Testis (tissue), 2 donors: ENCODE measurements at regions not wholly inside any gene's neighbourhood (a gene's known extent, or its start where the extent isn't known, plus 50 kb on each side); places are given as distances from the start of the nearest gene placed in this dataset.

ENCODE experiments used
- DNase-seq: peaks from one replicate; pipeline ENCODE4 v3.0.0-alpha.2; 2019
- H3K27ac ChIP-seq, 2 donors: fragments of 200-600 bp; sonication (generic); one replicate each; pipeline ENCODE4 v1.5.1; 2019
- H3K27me3 ChIP-seq: fragments of 200-600 bp; sonication (generic); one replicate; pipeline ENCODE4 v1.5.1; 2019
- H3K36me3 ChIP-seq: fragments of 200-600 bp; sonication (generic); one replicate; pipeline ENCODE4 v1.5.1; 2017; ENCODE audit warnings: low read depth; ENCODE audit errors: missing control alignments
- H3K4me1 ChIP-seq: fragments of 200-600 bp; sonication (generic); one replicate; pipeline ENCODE4 v1.5.1; 2019
- H3K4me3 ChIP-seq, 2 donors: fragments of 200-600 bp; sonication (generic); one replicate each; pipeline ENCODE4 v1.5.1; 2017 to 2019
- H3K9me3 ChIP-seq: fragments of 200-600 bp; sonication (generic); one replicate; pipeline ENCODE4 v1.5.1; 2017
- CTCF ChIP-seq, 3 experiments: fragments of 450-650 bp in 2 of 3; fragments of 200-600 bp in 1 of 3; sonication (generic) in 1 of 3; IDR thresholded peaks; one replicate each; pipeline ENCODE4 v1.5.1; 2016 to 2019; ENCODE audit warnings: antibody characterized with exemption in 3 of 3, mild to moderate bottlenecking in 2 of 3, moderate library complexity in 1 of 3
- POLR2A ChIP-seq: fragments of 450-650 bp; IDR thresholded peaks from one replicate; pipeline ENCODE4 v1.6.1; 2017; ENCODE audit warnings: antibody characterized with exemption, mild to moderate bottlenecking, moderate library complexity
- WGBS, 2 donors: methylation state at CpG; one replicate each; pipeline ENCODE4 v1.1.5; 2018; 5-methylcytosine and 5-hydroxymethylcytosine counted together
- intact Hi-C: fragments of 100-400 bp; cut with DNase I; formaldehyde crosslinking; loops from one replicate; pipeline ENCODE4 v1.15.1; 2023; ENCODE audit warnings: low total_unique reads

- no peaks in the 10 kb centered on the region for H3K9me3 ChIP-seq
- H3K27ac ChIP-seq = no peak overlapping the region
- no peaks in the 10 kb centered on the region for H3K4me1 ChIP-seq
- TF ChIP-seq POLR2A (no peak), CTCF (IDR thresholded peaks at IDR 0.05) (no peak)
- intact Hi-C loops = no loop called here
- H3K4me3 ChIP-seq = no peak overlapping the region
- no peaks in the 10 kb centered on the region for H3K27me3 ChIP-seq
- WGBS, 2 donors = 89 to 94% methylated on average over 9 of the region's 9 CpGs
- no peak for DNase-seq
- H3K36me3 ChIP-seq = no peaks in the 10 kb centered on the region
Observed at GRCh38 chr6:166688901-166689300, 61.9 kb upstream of the RPS6KA2 start.

- Histone ChIP-seq H3K4me3 (no peak overlapping the region), H3K27me3 (no peaks in the 10 kb centered on the region), H3K27ac (no peak overlapping the region), H3K36me3 (no peaks in the 10 kb centered on the region), H3K9me3 (no peaks in the 10 kb centered on the region), H3K4me1 (no peaks in the 10 kb centered on the region)
- WGBS, 2 donors = 71 to 74% methylated on average over 6 of the region's 6 CpGs
- no peak for DNase-seq
- intact Hi-C loops = no loop called here
- TF ChIP-seq POLR2A = no peak
- no peak for TF ChIP-seq CTCF (IDR thresholded peaks at IDR 0.05)
Observed at GRCh38 chr6:166687879-166688205, 60.8 kb upstream of the RPS6KA2 start.

- H3K4me3 ChIP-seq = no peak overlapping the region
- intact Hi-C loops = no loop called here
- H3K9me3 ChIP-seq = no peaks in the 10 kb centered on the region
- H3K27me3 ChIP-seq = no peaks in the 10 kb centered on the region
- H3K27ac ChIP-seq = no peak overlapping the region
- WGBS, 2 donors = 85 to 91% methylated on average over 21 of the region's 21 CpGs
- TF ChIP-seq CTCF (IDR thresholded peaks at IDR 0.05) (no peak), POLR2A (no peak)
- H3K36me3 ChIP-seq = no peaks in the 10 kb centered on the region
- no peak for DNase-seq
- no peaks in the 10 kb centered on the region for H3K4me1 ChIP-seq
Observed at GRCh38 chr6:166687070-166687878, 60.2 kb upstream of the RPS6KA2 start.

- Histone ChIP-seq H3K36me3 (no peaks in the 10 kb centered on the region), H3K27me3 (no peaks in the 10 kb centered on the region), H3K9me3 (no peaks in the 10 kb centered on the region), H3K4me1 (no peaks in the 10 kb centered on the region), H3K27ac (no peak overlapping the region), H3K4me3 (no peak overlapping the region)
- TF ChIP-seq CTCF (IDR thresholded peaks at IDR 0.05) (no peak), POLR2A (no peak)
- no peak for DNase-seq
- intact Hi-C loops = no loop called here
- 80 to 92% methylated on average over 2 of the region's 2 CpGs for WGBS, 2 donors
Observed at GRCh38 chr6:166686317-166686716, 59.3 kb upstream of the RPS6KA2 start.

GRCh38 chr6:166684866-166685265, 57.8 kb upstream of the RPS6KA2 start:
- no peaks in the 10 kb centered on the region for H3K4me1 ChIP-seq
- H3K9me3 ChIP-seq = no peaks in the 10 kb centered on the region
- no peak overlapping the region for H3K4me3 ChIP-seq
- no peaks in the 10 kb centered on the region for H3K36me3 ChIP-seq
- WGBS, 2 donors = 83 to 93% methylated on average over 8 of the region's 8 CpGs
- DNase-seq = no peak
- no peaks in the 10 kb centered on the region for H3K27me3 ChIP-seq
- H3K27ac ChIP-seq = no peak overlapping the region
- intact Hi-C loops = no loop called here
- no peak for TF ChIP-seq CTCF (IDR thresholded peaks at IDR 0.05)
- TF ChIP-seq POLR2A = no peak
